Neuron (in vitro differentiated cells): ENCODE measurements at regions not wholly inside any gene's neighbourhood (a gene's known extent, or its start where the extent isn't known, plus 50 kb on each side); places are given as distances from the start of the nearest gene placed in this dataset.

Source experiments
- H2AFZ ChIP-seq: one replicate; pipeline ENCODE4 v1.6.1; 2013; ENCODE audit warnings: low read depth, mild to moderate bottlenecking, inconsistent platforms, low read length, moderate library complexity
- H3K27me3 ChIP-seq: one replicate; pipeline ENCODE4 v1.6.1; 2013; ENCODE audit warnings: low read length; ENCODE audit not compliant: insufficient read depth
- H3K36me3 ChIP-seq: one replicate; pipeline ENCODE4 v1.6.1; 2013; ENCODE audit warnings: low read length; ENCODE audit not compliant: insufficient read depth
- H3K4me1 ChIP-seq: one replicate; pipeline ENCODE4 v1.6.1; 2013; ENCODE audit warnings: low read length; ENCODE audit not compliant: insufficient read depth
- H3K4me3 ChIP-seq: 2 replicates; pipeline ENCODE4 v1.5.1; 2013; ENCODE audit warnings: mild to moderate bottlenecking, low read length, moderate library complexity
- H3K9me3 ChIP-seq: one replicate; pipeline ENCODE4 v1.6.1; 2013; ENCODE audit warnings: low read length

DNA sequence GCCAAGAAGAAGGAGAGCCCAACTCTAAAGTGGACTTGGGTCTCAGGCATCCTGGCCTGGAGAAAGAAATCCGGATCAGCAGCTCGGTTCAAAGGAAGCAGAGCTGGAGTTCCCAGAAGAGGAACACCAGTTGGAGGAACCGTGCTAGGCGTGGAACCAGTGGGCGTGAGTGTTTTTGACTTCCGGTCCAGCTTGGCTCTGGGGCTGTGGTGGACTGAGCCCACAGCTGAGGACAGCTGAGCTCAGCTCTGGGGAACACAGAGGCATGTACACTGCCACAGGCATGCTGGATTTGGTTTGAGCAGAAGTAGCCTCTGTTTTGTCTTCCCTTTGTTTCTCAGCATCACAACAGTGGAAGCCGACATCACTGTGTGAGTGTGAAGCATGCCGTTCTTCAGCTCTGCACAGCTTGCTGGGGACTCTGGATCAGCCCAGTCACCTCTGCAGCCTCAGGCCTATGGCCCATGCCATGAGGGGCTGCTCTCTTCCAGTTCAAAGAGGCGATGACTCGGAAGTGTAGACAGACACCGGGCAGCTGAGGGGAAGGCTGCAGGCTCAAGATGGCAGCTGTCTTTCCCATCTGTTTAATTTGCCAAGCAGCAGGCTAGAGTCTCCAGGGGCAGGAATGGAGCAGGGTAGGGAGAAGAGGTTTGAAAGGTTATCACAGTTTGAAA, 185.8 kb upstream of the UBE3A start:
- Histone ChIP-seq H3K27me3 (no peaks in the 10 kb centered on the region), H2AFZ (no peak overlapping the region), H3K4me3 (no peak overlapping the region), H3K9me3 (no peaks in the 10 kb centered on the region), H3K36me3 (no peaks in the 10 kb centered on the region), H3K4me1 (no peaks in the 10 kb centered on the region)

DNA sequence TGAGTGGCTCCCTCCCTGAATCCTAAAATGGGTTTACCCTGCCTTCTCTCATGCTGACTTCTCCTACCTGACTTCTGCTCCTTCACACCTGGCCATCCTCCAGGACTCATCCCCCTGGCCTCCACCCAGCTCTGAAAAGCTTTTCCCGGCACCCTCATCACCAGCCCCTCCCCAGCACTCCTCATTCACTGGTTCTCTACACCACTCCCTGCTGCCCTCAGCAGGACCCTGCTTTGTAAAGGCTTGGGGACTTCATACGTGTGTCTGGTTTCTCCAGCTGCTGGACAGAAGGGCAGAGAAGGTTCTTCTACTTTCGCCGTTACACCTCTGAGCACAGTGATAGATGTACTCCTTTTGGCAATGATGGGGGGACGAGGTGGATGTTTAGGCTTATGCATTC, 184.9 kb upstream of the UBE3A start:
- H3K27me3 ChIP-seq = no peaks in the 10 kb centered on the region
- H3K36me3 ChIP-seq = no peaks in the 10 kb centered on the region
- H3K9me3 ChIP-seq = no peaks in the 10 kb centered on the region
- no peak overlapping the region for H3K4me3 ChIP-seq
- H3K4me1 ChIP-seq = no peaks in the 10 kb centered on the region
- no peak overlapping the region for H2AFZ ChIP-seq

DNA sequence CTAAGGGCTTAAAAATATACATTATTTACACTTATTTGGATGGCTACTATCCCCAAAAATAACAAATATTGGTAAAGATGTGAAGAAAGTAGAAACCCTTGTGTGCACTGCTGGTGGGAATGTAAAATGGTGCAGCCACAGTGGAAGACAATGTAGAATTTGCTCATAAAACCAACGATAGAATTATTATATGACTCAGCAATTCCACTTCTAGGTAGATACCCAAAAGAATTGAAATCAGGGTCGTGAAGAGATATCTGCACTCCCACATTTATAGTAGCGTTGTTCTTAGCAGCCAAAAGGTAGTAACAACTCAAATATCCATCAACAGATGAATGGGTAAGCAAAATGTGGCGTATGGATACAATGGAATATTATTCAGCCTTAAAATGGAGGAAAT, 181.6 kb upstream of the UBE3A start:
- Histone ChIP-seq H3K36me3 (no peaks in the 10 kb centered on the region), H2AFZ (no peak overlapping the region), H3K4me1 (no peaks in the 10 kb centered on the region)

DNA sequence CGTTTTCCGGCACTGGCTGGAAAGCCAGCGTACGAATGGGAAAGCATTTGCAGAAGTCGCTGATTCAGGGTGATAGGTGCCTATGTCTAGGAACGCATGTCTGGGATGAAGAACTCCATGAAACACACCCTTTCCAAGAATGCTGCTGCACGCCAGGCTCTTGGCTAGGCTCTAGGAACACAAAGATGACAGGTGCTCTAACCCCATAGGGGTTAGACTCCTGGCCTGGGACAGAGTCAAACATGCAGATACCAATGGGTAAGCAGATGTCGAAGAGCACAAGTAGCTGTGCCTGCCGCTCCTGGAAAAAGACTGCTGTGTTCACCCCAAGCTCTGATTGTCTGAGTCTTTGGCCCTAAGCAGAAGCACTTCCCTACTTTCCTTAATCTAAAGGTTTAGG, 180.9 kb upstream of the UBE3A start:
- Histone ChIP-seq H2AFZ (no peak overlapping the region), H3K4me3 (no peak overlapping the region), H3K36me3 (no peaks in the 10 kb centered on the region), H3K4me1 (no peaks in the 10 kb centered on the region), H3K27me3 (no peaks in the 10 kb centered on the region), H3K9me3 (no peaks in the 10 kb centered on the region)

More for the DNA sequence above, 181.6 kb upstream of the UBE3A start:
- Histone ChIP-seq H3K27me3 (no peaks in the 10 kb centered on the region), H3K4me3 (no peak overlapping the region), H3K9me3 (no peaks in the 10 kb centered on the region)

DNA sequence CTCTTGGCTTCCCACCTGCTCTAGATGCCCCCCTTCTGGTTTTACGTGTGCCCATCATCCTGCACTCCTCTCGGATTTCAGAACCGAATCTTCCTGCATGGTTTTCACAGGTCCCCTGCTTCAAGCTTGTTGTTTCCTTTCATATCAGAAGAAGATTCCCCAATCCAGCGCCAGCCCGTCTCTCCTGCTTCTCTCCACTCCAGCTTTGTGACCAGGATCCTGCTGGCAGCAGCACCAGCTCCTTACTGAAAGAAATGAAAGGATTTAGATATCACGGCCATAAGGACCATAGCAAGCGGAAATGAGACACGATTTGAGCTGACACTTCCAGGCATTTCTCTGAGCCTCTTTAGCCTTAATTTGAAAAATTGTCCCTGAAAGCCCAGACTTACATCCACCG, 180.3 kb upstream of the UBE3A start:
- no peak overlapping the region for H2AFZ ChIP-seq
- H3K4me3 ChIP-seq = no peak overlapping the region
- H3K27me3 ChIP-seq = no peaks in the 10 kb centered on the region
- H3K9me3 ChIP-seq = no peaks in the 10 kb centered on the region
- no peaks in the 10 kb centered on the region for H3K4me1 ChIP-seq
- H3K36me3 ChIP-seq = no peaks in the 10 kb centered on the region

DNA sequence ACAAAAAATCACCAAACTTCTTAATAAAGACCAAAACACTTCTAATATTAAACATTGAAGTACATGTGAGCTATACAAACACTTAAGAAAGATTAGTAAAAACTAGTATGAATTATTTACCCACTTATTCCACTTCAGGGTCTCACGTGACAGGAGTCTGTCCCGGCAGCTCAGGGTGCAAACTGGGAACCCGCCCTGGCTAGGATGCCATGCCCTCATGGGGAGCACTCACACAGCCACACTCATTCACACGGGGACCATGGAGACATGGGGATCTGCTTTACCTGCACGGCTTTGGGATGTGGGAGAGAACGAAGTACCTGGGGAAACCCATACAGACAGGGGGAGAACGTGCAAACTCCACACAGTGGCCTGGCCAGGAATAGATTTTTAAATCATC, 179.3 kb upstream of the UBE3A start:
- H3K36me3 ChIP-seq = no peaks in the 10 kb centered on the region

DNA sequence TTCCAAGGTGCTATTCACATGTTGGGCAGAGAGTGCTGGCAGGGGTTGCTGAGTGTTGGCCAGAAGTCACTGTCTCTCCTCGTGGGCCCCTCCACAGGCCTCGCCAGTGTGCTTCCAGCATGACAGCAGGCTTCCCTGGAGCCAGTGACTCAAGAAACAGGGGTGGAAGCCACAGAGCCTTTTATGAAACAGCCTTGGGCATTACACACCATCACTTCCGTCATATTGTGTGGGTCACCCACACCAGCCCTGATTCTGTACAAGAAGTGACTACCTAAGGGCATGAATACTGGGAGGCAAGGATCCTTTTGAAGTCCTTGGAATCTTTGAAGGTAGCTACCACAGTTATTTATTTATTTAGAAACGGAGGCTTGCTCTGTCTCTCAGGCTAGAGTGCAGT, 177.6 kb upstream of the UBE3A start:
- H3K4me3 ChIP-seq = no peak overlapping the region
- no peak overlapping the region for H2AFZ ChIP-seq
- no peaks in the 10 kb centered on the region for H3K36me3 ChIP-seq
- H3K9me3 ChIP-seq = no peaks in the 10 kb centered on the region
- no peaks in the 10 kb centered on the region for H3K27me3 ChIP-seq
- no peaks in the 10 kb centered on the region for H3K4me1 ChIP-seq

More for the DNA sequence above, 179.3 kb upstream of the UBE3A start:
- Histone ChIP-seq H3K9me3 (no peaks in the 10 kb centered on the region), H3K27me3 (no peaks in the 10 kb centered on the region), H2AFZ (no peak overlapping the region), H3K4me1 (no peaks in the 10 kb centered on the region), H3K4me3 (no peak overlapping the region)

DNA sequence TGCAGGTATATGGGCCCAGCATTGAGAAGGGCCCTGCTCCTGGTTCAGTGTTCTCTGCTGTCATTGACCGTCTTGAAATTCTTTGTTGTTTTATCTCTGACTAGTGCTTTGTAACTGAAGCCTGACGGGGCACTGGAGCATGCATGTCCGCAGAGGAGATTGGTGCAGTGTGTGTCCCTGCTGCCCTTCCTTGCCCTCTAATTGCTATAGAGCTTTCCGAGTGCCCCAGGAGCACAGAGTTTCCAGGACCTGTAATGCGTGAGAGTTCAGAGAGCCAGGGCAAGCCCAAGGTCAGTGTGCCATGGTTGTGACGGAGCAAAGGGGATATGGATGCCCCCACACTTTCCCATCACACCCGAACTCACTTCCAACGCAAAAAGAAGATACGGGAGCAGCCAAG, 174.3 kb upstream of the UBE3A start:
- H3K9me3 ChIP-seq = no peaks in the 10 kb centered on the region
- no peak overlapping the region for H3K4me3 ChIP-seq

DNA sequence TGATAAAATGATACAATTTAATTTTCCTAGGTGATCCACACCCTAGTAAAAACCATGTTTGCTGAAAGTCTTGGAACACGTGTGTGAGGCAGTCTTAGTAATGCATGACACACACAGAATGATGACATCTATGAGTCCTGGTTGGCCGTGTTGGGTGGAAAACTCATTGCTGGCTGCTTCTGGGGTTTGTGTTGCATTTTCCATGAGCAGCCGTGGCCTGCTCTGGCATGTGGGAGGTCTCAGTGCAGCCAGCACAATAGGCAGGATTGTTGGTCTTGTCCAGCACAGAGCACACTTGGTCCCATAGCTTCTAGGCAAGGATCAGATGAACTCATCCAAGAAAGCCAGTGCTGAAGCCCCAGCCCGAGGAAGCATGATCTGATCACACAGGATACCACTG, 172.8 kb upstream of the UBE3A start:
- Histone ChIP-seq H3K9me3 (no peaks in the 10 kb centered on the region), H3K27me3 (no peaks in the 10 kb centered on the region), H3K36me3 (no peaks in the 10 kb centered on the region), H3K4me1 (no peaks in the 10 kb centered on the region), H2AFZ (no peak overlapping the region), H3K4me3 (no peak overlapping the region)

More for the DNA sequence above, 174.3 kb upstream of the UBE3A start:
- Histone ChIP-seq H3K36me3 (no peaks in the 10 kb centered on the region), H3K27me3 (no peaks in the 10 kb centered on the region), H3K4me1 (no peaks in the 10 kb centered on the region), H2AFZ (no peak overlapping the region)

DNA sequence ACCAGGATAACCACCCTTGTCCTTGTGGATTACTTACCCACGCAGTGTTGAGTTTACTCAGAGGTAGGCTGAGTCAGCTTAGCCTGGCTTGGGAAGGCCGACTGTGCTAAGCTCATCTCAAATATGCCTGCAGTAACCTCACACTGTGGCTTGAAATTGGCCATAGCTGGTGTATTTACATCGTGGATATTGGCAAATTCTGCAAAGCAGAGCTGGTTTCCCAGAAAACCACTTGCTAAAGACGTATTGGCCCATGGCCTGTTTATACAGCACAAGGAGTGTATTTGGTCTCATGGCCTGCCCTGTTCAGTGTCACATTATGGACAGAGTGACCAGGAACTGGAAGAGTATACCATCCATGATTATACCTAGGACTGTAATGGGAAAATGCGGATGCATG, 170.5 kb upstream of the UBE3A start:
- H3K36me3 ChIP-seq = no peaks in the 10 kb centered on the region
- peaks cover 6% of the 10 kb centered on the region for H3K4me1 ChIP-seq
- no peaks in the 10 kb centered on the region for H3K27me3 ChIP-seq
- H2AFZ ChIP-seq = no peak overlapping the region
- H3K9me3 ChIP-seq = no peaks in the 10 kb centered on the region
- H3K4me3 ChIP-seq = no peak overlapping the region

DNA sequence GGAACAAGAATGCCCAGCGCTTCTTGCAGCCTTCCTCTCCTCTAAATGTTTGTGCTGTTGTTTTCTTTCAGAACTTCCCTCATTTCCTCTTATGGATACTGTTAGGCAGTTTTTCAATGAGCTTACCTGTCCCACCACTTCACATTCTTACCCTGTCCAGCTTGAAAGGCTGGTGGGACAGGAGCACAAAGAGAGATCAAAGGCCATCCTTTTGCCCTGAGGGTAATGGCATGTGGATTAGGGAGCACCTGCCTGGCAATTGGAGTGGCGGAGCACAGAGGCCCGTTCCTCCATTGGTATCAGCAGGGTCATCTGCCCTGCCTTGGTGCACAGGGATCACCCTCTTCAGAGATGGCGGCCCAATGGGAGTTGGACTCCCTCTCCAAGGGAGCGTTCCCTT, 170.1 kb upstream of the UBE3A start:
- Histone ChIP-seq H3K36me3 (no peaks in the 10 kb centered on the region), H3K4me3 (no peak overlapping the region), H3K4me1 (peaks cover 6% of the 10 kb centered on the region), H2AFZ (no peak overlapping the region), H3K9me3 (no peaks in the 10 kb centered on the region), H3K27me3 (no peaks in the 10 kb centered on the region)

DNA sequence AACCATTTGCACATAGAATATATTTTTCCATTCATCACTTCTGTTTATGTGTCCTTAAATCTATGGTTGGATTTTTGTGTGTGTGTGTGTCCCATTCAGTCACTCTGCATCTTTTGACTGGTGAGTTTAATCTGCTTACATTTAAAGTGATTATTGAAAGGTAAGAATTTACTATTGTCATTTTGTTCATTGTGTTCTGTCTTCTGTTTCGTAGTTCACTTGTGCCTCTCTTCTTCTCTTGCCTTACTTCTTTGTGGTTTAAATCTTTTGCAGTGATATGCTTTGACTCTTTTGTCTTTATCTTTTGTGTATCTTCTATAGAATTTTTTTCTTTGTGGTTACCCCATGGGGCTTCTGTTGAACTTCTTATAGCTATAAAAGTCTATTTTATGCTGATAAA, 166.3 kb upstream of the UBE3A start:
- no peak overlapping the region for H3K4me3 ChIP-seq
- no peak overlapping the region for H2AFZ ChIP-seq
- H3K4me1 ChIP-seq = peaks cover 6% of the 10 kb centered on the region
- no peaks in the 10 kb centered on the region for H3K36me3 ChIP-seq
- no peaks in the 10 kb centered on the region for H3K9me3 ChIP-seq
- no peaks in the 10 kb centered on the region for H3K27me3 ChIP-seq

DNA sequence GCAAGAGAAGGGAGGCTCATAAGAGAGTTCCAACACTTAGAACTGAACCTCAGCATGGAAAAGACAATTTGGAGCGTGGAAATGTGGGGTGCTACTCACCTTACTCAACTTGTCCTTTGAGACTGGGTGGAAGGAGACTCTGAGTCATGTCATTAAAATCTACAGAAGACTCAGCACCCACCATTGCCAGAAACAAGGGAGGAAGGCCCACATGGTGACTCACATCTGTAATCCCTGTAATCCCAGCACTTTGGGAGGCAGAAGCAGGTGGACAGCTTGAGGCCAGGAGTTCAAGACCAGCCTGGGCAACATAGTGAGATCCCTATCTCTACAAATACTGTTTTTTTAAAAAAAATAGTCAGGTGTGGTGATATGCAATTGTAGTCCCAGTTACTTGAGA, 161.9 kb upstream of the UBE3A start:
- peaks cover 6% of the 10 kb centered on the region for H3K4me1 ChIP-seq
- no peaks in the 10 kb centered on the region for H3K36me3 ChIP-seq
- no peak overlapping the region for H2AFZ ChIP-seq
- no peaks in the 10 kb centered on the region for H3K27me3 ChIP-seq
- no peaks in the 10 kb centered on the region for H3K9me3 ChIP-seq
- no peak overlapping the region for H3K4me3 ChIP-seq

DNA sequence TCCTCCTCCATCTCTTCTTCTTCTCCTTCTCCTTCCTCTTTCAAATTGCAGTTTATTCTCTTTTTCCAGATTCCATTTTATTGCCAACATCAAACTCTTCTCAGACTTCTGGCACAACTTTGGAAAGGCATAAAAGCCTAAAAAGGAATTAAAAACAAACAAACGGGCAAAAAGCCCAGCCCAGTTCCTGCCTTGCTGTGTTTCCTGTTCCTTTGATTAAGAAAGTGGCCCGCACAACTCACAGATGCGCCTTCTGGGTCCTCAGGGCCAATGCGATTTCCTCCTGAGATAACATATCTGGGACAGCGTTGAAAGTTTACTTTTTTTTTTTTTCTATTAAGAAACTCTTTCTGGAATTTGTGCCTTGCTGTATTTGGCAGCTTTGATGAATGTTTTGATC, 158.7 kb upstream of the UBE3A start:
- no peaks in the 10 kb centered on the region for H3K9me3 ChIP-seq
- H3K27me3 ChIP-seq = no peaks in the 10 kb centered on the region
- no peaks in the 10 kb centered on the region for H3K36me3 ChIP-seq
- H2AFZ ChIP-seq = no peak overlapping the region
- H3K4me1 ChIP-seq = no peaks in the 10 kb centered on the region
- no peak overlapping the region for H3K4me3 ChIP-seq
